ENCODE measurements at regions not wholly inside any gene's neighbourhood (a gene's known extent, or its start where the extent isn't known, plus 50 kb on each side); places are given as distances from the start of the nearest gene placed in this dataset.

DNA sequence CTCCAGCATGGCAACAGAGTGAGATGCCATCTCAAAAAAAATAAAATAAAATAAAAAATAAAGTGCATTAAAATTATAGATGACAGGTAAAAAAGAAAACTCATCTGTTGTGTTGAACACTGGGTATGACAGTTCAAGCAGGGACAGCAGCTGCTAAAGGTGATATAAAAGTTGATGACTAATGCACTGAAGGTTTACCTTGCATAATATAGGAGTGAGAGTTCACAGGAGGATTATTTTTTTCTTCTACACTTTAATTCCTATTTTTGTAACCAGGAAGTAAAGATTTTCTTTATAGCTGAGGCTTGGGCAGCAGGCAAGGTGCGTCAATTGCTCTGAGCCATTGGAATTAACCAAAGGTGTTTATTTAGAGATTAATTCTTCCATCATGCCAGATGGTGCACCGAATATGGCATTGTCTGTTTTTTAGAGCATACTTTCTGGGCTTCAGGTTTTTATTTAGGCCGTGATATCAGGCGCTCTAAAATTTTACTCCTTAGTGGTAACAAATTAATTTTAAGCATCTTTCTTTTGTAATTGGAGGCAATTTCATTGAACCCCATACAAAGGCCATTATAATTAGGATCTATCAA, 337.0 kb upstream of the SLC10A2 start:
- DNase-seq, result no peak

DNA sequence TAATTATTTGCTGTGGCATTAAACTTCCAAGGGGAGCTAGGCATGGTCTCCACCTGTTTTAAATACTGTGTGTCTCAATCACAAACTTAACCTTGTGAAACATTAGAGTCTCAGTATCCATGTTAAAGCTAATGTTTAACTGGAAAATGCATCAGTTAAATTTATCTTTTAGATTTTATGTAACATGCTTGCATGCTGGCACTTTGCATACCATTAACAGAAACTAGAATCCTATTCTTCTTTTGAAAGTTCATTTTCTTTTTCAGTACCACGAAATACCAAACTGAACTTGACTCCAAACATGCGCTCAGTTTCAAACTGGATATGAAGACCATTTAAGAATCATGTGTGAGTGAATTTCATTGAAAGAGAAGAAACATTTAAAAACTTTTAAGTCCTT, 328.9 kb upstream of the SLC10A2 start:
- no peak for DNase-seq

DNA sequence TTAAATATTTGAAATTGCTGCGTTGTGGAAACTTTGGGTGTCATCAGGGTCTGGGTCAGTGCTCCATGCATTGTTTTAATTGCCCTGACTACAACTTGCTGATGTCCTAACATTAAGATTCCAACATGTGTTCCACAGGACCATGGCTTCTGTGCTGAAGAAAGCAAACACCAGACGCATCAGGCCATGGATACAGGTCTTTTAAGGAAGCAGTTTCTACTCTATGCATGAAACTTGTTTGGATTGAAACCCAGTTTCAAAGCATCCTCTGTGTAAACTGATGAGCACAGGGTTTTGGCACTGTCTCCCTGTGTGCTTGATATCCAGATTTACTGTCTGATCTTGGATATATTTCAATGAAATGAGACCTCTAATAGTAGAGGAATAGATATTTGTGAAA, 328.4 kb upstream of the SLC10A2 start:
- DNase-seq, result no peak

DNA sequence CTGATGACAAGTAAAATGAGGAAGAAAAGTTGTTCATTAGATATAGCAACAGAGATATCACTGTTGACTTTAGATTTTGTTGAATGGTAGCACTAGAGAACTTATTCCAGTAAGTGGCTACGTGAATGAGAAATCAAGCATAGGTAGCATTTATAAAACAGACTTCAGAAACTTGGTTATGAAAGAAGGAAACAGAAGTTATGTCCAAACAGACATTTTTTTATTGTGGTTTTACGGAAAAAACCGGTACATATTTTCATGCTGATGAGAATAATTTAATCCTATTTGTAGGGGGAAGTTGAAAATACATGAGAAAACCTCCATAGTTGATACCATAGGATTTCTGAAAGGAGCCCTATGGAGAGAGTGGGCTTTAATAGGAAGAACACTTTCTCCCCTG, 325.7 kb upstream of the SLC10A2 start:
- no peak for DNase-seq

DNA sequence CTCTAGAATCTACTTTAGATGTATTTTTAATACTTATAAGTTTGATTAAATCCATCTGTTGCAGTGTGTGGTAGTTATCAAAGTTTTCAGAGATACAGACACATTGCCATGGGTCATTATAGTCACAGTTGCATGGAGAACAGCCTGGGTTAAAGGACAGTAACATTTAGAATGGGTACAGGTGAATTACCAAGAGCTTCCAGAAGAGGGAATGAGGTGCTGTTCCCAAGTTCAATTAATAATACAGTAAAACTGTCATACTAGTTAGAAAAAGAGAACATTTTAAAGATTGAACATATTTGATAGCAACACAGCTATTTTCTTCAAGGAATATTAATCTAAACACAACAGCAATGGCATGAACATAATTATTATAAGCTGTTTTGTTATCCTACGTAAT, 322.6 kb upstream of the SLC10A2 start:
- no peak for DNase-seq

DNA sequence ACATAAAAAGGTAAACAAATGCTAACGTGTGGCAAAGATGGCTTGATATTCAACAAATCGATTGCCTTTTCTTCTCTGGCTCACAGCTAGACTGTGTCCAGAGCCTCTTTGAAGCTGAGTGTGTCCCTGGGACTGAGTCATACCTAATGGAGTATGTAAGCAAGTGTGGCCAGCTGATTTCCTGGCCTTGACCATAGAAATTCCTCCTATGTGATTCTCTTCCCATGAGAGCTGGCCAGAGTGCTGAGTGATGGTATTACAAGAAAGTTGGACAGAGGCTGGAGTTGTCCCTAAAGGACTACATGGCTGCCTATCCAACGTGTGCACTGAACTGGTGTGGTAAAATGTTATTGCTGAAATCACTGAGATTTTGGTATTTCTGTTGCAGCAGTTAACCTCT, 320.1 kb upstream of the SLC10A2 start:
- no peak for DNase-seq

DNA sequence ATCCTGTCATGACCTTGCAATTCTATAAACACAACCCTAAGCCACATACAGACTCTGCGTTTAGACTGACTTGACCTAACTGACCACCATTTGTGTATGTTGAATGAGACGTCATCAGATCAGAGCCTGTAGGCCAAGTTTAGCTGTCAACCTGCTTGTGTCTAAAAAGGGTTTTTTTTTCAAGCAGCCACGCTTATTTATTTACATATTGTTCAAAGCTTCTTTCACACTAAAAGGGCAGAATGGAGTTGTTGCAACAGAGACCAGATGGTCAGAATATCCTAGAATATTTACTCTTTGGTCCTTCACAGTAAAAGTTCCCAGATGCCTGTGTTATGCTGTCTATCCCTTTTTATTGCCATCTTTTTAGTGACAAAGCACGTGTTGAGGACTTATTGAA, 307.7 kb upstream of the SLC10A2 start:
- no peak for DNase-seq

DNA sequence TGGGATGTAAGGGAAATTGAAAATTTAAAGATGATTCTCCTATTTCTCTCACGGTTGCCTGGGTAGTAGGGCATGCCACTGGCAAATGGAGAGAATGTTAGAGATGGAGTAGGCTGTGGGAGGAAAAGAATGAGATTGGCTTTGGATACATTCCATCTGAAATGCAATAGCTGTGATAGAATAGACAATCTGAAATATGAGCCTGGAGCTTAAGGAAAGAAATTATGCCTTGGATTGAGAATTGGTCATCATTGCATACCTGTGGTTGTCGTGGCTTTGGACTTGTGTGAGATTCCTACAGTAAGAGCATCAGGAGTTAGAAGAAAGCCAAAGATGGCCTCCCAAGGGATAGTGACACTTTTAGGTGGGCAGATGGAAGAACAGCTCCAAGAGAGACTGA, 305.1 kb upstream of the SLC10A2 start:
- no peak for DNase-seq

DNA sequence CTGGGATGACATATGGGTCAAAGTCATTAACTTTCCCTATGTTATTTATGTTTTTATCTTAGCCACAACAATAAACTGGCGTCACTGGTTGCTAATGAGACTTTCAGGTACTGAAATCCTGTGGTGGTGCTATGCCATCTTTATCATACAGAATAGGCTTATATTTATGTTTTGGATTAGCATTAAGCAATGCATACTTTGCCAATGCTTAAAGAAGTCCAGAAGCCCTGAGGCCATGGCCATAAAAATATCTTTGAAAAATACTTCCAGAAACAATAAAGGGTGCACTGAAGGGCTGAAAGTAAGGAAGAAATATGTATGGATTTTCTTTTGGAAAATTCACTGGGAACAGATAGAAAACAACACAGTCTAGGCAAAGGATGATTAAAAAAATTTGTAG, 304.6 kb upstream of the SLC10A2 start:
- DNase-seq, result no peak

DNA sequence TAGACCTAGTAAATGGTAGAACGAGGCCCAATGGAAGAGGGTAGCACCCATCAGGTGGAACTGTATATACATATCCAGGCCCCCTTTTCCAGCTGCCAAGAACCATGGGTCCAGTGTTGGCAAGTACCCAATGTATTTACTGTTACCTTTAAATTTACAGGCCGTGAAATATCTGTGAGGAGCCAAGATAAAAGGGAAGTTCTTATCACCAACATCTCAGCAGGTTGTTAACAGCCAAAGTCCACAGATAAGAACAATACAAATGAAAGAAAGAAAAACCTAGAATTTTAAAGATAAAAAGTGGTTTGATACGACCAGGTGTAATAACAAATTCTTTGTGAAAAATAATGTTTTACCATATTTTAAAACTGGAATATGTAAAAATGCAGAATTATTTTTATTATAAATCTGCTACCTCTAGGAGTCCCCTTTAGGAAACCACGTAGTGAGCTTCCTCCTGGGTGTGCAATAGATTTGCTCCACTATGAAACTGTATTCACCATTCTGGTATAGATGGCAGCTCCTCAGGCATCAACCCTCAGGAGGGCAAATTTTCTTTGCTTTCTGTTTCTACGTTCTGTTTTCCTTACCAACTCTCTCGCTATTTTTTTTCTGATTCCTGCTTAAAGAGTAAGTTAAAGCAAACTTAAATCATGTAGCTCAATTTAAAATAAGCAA, 292.2 kb upstream of the SLC10A2 start:
- no peak for DNase-seq

DNA sequence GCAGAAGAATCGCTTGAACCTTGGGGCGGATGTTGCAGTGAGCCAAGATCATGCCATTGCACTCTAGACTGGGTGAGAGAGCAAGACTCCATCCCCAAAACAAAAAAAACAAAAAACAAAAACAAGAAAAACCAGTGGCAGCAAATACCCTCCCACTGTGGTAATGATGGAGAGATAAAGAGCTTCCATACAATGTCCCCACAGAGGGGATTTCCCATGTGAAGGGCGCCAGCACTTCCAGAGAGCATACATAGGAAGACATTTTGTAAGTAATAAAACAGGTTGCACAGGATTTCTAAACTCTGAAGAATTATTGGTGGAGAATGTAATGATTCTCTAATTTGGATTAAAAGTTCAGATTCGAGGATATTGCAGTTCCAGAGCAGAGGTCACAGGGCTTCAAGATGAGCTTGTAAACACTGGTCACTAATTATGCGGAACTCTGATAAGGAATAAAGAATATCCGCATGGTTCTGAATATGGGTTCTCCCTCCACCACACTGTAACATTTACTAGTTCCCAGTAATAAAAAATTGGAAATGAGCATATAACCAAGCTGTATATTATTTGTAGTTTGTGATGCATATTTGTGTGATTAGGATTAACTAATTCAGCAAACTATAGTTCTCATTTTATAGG, 290.1 kb upstream of the SLC10A2 start:
- no peak for DNase-seq

DNA sequence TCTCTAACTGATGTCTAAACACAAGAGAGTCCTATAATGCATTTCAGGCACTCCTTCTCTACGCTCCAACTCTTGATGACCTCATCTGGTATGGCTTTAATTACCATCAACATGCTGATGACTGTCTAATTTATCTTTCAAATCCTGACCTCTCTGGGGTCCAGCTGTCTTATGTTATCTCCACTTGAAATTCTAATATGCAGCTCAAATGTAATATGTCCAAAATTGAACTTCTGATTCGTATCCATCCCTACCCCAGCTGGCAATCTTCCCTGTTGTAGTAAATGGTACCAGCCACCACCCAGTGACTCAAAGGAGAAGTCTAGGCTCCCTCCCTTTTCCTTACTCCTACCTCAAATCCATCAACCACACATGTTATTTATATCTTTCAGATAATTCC, 288.0 kb upstream of the SLC10A2 start:
- no peak for DNase-seq

DNA sequence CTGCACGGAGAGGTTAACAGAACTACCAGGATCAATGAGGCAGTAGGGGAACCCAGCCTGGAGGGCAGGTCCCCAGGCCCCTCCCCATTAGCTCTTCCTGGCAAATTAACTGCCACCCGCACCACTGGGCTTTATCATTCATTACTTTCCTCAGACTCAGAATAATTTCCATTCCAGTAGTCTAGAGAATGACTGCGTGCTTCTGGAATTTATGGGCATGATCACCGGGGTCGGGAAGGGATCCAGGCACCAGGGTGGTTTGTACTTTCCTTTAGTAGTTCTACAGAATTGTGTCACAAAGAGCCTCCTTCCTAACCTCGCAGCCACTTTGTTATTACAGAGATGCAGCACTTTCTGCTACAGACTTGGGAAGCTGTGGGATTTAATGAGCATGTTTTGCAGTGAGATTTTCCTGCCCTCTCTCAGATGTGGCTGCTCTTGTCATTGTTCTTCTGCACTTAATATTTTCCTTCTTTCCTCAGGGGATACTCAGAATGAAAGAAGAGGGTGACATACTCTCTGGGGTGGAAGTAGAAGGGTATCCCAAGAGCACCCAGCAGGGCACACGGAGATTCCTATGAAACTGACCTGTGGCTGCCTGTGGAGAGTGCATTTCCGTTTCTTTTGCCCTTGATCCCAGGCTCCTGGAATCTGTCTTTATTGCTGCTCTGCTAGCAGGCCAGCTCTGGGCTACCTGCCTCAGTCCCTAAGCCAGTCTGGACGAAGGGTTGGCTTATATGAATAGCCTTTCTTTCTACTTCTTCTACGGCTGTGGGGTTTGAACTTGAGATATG, 285.0 kb upstream of the SLC10A2 start:
- no peak for DNase-seq

DNA sequence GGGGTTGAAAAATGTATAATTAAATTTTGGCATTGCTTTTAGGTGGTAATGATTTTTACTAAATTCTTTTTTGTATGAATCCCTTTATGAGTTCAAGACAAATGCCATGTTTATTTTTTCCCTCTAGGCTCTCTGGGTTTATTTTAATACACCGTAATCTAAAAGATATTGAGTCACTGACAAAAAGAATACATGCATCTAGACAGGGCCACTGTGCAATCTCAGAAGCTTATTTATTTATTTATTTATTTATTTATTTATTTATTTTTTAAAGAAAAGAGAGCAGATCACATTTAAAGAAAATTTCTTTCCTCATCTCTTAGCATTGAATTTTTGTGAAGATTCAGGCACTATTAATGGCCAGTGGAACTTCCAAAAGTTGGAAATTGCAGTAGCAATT, 283.9 kb upstream of the SLC10A2 start:
- DNase-seq, result no peak

DNA sequence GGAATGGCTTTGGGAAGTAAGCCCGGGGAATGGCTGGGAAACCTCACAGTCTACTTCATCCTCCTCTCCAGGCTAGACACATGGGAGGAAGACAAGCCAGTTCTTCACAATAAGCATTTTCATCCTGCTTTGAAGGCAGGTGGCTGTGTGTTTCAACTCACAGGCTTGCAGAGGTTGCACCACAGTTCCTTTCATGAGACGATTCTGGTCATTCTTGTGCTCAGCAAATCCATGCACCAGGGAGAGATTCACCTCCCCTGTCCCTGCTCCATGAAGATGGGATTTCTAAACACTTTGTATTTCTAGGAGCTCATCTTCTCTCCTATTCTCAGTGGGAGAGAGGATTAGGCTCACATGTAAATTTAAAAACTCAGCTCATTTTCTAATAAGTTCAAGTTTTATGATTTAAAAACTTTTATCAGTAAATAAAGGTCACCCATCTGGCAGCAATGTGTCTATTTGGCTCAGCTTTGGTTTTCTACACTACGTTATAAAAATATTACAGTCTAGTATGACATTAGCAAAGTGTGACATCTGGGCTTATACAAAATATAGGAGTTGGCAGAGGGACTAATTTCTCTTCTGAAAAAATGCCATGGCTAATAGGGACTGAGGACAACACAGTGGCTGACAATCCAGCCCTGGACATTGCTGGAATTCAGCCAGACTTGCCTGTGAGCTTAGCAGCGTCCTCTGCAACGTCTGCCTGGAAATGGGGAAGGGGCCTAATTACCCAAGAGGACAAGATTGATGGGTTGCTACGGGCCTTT, 283.2 kb upstream of the SLC10A2 start:
- no peak for DNase-seq

DNA sequence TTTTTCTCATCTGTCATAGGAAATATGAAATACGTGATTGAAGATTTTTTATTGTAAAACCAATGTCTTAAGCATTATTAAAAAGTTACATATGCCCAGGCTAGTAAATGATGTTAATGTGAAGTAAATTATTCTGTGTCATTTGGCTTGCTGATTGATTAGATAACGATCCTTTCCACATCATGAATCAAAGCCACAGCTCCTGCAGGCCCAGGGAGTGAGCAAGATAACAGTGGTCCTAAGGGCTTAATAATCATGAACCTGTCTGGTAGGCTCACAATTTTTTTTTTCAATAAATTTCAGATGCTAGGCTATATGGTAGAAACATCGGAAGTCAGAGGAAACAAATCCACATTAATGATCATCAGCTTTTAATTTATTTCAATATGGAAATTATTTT, 269.0 kb upstream of the SLC10A2 start:
- no peak for DNase-seq

DNA sequence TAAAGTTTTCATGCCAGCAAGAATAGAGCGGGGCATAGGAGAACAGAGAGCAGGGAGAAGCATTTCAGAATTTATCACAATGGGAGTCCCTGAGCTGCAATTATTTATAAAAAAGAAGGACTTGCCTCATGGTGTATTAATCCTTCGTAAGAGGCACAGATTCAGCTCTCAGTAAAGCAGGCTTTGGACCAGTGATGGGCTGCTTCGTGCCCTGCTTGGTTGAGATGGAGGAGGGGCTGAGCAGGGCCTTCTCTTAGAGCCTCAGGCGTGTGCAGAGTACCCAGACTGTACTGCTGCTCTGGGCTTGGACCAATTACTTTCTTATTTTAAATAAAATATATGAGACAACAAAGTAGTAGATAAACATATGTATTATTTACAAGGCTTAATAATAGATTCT, 265.7 kb upstream of the SLC10A2 start:
- no peak for DNase-seq

DNA sequence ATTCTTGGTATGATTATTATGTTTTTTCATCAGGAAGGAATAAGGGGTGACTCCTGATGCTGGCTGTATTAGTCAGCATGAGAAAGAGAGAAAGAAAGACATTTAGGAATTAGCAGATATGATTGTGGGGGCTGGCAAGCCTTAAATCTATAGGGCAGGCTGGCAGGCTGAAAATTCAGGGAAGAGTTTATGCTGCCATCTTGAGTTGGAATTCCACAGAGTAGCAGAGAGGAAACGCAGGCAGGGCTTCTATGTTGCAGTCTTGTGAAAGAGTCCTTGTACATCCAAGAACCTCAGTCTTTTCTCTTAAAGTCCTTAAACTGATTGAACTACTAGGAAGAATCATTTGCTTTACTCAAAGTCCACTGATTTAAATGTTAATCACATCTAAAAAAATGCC, 262.7 kb upstream of the SLC10A2 start:
- no peak for DNase-seq

DNA sequence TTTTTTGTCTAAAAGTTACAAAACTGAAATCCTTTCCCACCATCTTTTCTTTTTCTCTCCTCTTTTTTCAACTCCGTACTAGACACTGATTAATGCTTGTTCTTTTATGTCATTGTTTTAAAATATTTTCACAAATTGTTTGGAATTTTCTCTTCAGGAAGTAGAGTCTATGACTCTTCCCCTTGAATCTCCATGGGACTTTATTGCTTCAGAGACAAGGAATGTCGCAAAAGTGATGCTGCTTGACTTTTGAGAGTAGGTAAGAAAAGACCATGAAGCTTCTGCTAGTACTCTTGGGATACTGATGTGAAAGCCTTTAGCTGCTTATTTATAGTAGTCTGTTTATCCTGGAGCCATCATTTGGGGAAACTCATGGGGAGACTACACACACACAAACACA, 260.1 kb upstream of the SLC10A2 start:
- no peak for DNase-seq

DNA sequence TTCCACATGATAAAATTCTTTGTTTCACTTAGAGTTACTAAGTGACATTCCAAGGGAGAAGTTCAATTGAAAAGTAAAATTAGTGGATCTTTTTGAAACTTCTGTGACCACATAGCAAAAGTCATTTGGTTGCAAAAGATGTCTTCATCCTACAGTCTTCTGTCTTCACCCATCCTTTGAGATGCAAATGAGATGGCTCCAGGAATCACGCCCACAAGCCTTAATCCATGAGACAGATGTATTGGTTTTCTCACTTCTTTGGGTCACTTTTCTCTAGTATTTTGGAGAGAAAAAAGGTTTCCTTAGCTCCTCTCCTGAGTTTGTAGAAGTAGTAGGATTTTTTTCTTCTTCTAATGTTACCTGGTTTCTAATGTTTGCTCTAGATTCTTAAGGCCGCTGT, 259.5 kb upstream of the SLC10A2 start:
- DNase-seq, result no peak

DNA sequence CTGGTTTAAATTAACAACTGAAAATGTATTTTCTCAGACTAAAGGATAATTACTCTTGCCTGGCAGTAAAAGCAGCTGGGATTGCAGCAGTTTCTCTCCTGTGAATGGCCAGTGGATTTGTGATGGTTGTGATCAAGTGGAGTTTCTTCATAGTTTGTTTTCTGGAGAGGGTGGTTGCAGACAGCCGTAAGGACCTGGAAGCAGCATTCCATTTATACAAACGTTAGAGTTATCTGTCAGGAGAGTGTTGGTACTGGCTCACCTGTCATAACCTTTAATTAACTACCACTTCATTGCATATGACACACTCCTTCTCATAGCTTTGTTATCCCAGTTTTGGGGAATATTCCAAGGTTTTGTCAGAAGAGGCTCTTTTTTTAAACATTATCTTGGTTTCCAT, 258.4 kb upstream of the SLC10A2 start:
- no peak for DNase-seq

DNA sequence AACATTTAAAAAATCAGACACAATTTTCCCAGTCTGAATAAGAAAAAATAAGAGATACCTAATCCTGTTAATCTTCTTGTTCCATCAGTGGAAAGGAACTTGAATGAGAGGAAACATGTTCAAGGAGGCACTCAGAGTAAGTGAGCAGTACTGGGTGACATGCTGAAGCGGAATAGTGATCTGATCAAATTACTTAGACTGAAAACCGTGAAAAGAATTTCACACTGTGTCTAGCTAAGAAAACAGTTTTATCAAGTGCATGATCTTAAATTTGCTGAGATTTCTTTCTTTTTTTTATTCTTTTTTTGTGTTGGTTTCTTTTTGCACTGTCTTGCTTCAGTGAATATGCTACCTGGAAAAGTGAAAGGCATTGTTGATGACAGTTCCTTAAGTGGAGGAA, 249.5 kb upstream of the SLC10A2 start:
- DNase-seq, result no peak

DNA sequence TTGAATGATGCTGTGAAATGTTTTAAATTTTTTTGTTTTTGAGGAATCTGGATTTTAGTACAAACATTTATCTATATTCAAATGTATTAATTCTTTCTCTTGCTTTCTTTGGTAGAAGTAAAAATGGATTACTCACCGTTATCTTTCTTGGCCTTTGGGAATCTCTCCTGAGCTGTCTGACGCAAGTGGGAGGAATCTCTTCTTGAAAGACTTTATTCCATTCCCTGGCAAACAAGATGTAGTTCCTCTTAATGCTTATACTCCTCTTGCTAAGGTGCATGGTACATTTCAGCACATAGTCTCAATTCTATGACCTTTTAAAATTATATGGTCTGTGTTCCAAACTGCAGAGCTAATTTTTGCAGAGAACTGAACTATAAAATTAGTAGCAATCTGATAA, 246.2 kb upstream of the SLC10A2 start:
- DNase-seq, result no peak

Measured in inflammatory macrophage treated with lipopolysaccharide for 1 hour (primary cell).